Gastrocnemius medialis (tissue), 4 donors: ENCODE measurements at regions not wholly inside any gene's neighbourhood (a gene's known extent, or its start where the extent isn't known, plus 50 kb on each side); places are given as distances from the start of the nearest gene placed in this dataset.

Source experiments
- ATAC-seq, 2 donors: fragments of 150-250 bp; one replicate each; pipeline ENCODE4 v1.9.1; 2016
- DNase-seq, 2 donors: peaks; one replicate each; pipeline ENCODE4 v3.0.0-alpha.2; 2019
- H3K27ac ChIP-seq, 4 donors: fragments of 200-600 bp; sonication (generic); 1 replicate in 1 of 4; 2 replicates in 3 of 4; pipeline ENCODE4 v1.5.1; 2016 to 2018; ENCODE audit warnings: mild to moderate bottlenecking in 2 of 4, moderate library complexity in 1 of 4
- H3K27me3 ChIP-seq, 3 donors: fragments of 200-600 bp; sonication (generic) in 2 of 3; 1 replicate in 1 of 3; 2 replicates in 2 of 3; pipeline versions ENCODE4 v1.5.1 to v1.6.0; 2016 to 2019; ENCODE audit warnings: mild to moderate bottlenecking in 1 of 3, moderate library complexity in 1 of 3
- H3K36me3 ChIP-seq, 2 donors: fragments of 200-600 bp; sonication (generic) in 1 of 2; one replicate each; pipeline ENCODE4 v1.5.1; 2017 to 2018
- H3K4me1 ChIP-seq, 2 donors: fragments of 200-600 bp; sonication (generic) in 1 of 2; one replicate each; pipeline ENCODE4 v1.5.1; 2016 to 2017; ENCODE audit warnings: mild to moderate bottlenecking in 2 of 2
- H3K4me3 ChIP-seq, 4 donors: fragments of 200-600 bp; sonication (generic) in 3 of 4; 1 replicate in 1 of 4; 2 replicates in 3 of 4; pipeline ENCODE4 v1.5.1; 2016 to 2019; ENCODE audit warnings: mild to moderate bottlenecking in 2 of 4
- H3K9me3 ChIP-seq, 3 donors: fragments of 200-600 bp; sonication (generic) in 2 of 3; 1 replicate in 1 of 3; 2 replicates in 2 of 3; pipeline ENCODE4 v1.5.1; 2016 to 2019
- POLR2A ChIP-seq, 2 donors: fragments of 450-650 bp; IDR thresholded peaks; one replicate each; pipeline ENCODE4 v1.6.1; 2017; ENCODE audit warnings: antibody characterized with exemption in 2 of 2, mild to moderate bottlenecking in 2 of 2, moderate library complexity in 2 of 2
- in situ Hi-C, 4 donors: fragments of 200-750 bp; cut with MboI; loops; one replicate each; pipeline versions ENCODE4 v1.15.0 to v1.8.0; 2017; ENCODE audit warnings: low sequenced_read_pairs in 4 of 4
- intact Hi-C: fragments of 100-400 bp; cut with DNase I; formaldehyde crosslinking; loops from one replicate; pipeline ENCODE4 v1.15.1; 2023; ENCODE audit warnings: low total_unique reads
- TF ChIP-seq, protein P1 (sequence below), 5 experiments: fragments of 450-650 bp in 3 of 5; fragments of 200-600 bp in 2 of 5; sonication (generic) in 2 of 5; IDR thresholded peaks in 4 of 5; conservative IDR thresholded peaks in 1 of 5; 1 replicate in 4 of 5; 2 replicates in 1 of 5; pipeline ENCODE4 v1.5.1; 2016 to 2019; ENCODE audit warnings: antibody characterized with exemption in 5 of 5, mild to moderate bottlenecking in 3 of 5, moderate library complexity in 3 of 5

DNA sequence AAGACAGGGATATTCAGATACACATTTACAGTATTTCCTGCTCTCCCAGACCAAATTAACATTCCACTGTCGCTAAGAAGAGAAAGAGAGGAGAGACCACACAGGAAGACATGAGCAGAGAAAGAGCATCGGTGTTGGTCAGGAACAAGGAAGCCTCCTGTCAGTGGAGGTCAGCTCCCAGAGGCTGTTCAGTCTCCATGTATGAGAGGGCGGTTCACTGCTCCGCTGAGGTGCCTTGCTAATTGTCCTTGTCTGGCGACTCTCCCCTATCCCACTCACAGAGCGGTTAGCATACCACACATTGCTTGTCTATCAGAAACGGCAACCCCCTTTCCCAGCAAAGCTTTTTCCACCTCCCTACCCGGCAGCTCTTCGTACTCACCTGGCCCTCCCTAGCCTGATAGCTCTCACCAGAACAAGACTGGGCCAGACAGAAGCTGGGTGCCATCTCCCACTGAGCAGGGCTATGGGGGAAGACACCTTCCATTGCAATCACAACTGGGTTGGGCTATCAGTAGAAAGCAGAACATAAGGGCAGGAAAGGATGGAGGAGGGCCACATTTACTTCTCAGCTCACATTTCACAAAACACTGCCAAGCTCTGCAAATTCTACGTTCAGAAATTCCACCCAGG lies 58.6 kb upstream of the LMNB1 start:
- TF ChIP-seq, protein P1, sequence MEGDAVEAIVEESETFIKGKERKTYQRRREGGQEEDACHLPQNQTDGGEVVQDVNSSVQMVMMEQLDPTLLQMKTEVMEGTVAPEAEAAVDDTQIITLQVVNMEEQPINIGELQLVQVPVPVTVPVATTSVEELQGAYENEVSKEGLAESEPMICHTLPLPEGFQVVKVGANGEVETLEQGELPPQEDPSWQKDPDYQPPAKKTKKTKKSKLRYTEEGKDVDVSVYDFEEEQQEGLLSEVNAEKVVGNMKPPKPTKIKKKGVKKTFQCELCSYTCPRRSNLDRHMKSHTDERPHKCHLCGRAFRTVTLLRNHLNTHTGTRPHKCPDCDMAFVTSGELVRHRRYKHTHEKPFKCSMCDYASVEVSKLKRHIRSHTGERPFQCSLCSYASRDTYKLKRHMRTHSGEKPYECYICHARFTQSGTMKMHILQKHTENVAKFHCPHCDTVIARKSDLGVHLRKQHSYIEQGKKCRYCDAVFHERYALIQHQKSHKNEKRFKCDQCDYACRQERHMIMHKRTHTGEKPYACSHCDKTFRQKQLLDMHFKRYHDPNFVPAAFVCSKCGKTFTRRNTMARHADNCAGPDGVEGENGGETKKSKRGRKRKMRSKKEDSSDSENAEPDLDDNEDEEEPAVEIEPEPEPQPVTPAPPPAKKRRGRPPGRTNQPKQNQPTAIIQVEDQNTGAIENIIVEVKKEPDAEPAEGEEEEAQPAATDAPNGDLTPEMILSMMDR (IDR thresholded peaks at IDR 0.05 in 4 of 5, conservative IDR thresholded peaks at IDR 0.05 in 1 of 5), result no peak
- TF ChIP-seq POLR2A (IDR thresholded peaks at IDR 0.05), result no peak
- Histone ChIP-seq H3K36me3 (no peaks in the 10 kb centered on the region), H3K27ac (no peak overlapping the region), H3K4me3 (no peak overlapping the region), H3K9me3 (no peaks in the 10 kb centered on the region), H3K27me3 (no peaks in the 10 kb centered on the region), H3K4me1 (no peaks in the 10 kb centered on the region)
- in situ Hi-C loops (no loop called here), intact Hi-C loops (no loop called here)
- ATAC-seq (no peak), DNase-seq (no peak)

- Histone ChIP-seq H3K27ac (no peak overlapping the region), H3K4me1 (no peaks in the 10 kb centered on the region), H3K36me3 (no peaks in the 10 kb centered on the region), H3K4me3 (no peak overlapping the region), H3K9me3 (no peaks in the 10 kb centered on the region), H3K27me3 (no peaks in the 10 kb centered on the region)
- no peak for ATAC-seq
- DNase-seq, result no peak
- TF ChIP-seq, protein P1 (IDR thresholded peaks at IDR 0.05 in 4 of 5, conservative IDR thresholded peaks at IDR 0.05 in 1 of 5), result no peak
- TF ChIP-seq POLR2A (IDR thresholded peaks at IDR 0.05), result no peak
- in situ Hi-C loops, result no loop called here
- intact Hi-C loops, result no loop called here
These were observed 56.6 kb upstream of the LMNB1 start for GRCh38 chr5:126720369-126720768.

- H3K27ac ChIP-seq, result no peak overlapping the region
- no peaks in the 10 kb centered on the region for H3K36me3 ChIP-seq
- no peaks in the 10 kb centered on the region for H3K9me3 ChIP-seq
- H3K4me3 ChIP-seq, result no peak overlapping the region
- no peaks in the 10 kb centered on the region for H3K27me3 ChIP-seq
- TF ChIP-seq, protein P1 (IDR thresholded peaks at IDR 0.05 in 4 of 5, conservative IDR thresholded peaks at IDR 0.05 in 1 of 5), result no peak
- TF ChIP-seq POLR2A (IDR thresholded peaks at IDR 0.05), result no peak
- ATAC-seq (no peak), DNase-seq (no peak)
- in situ Hi-C loops, result no loop called here
- no peaks in the 10 kb centered on the region for H3K4me1 ChIP-seq
- intact Hi-C loops, result no loop called here
These were observed 53.3 kb upstream of the LMNB1 start for GRCh38 chr5:126723643-126724042.
